Hematopoietic multipotent progenitor cell treated with erythropoietin and hydrocortisone succinate and interleukin-3 and kit ligand, for 6 days (in vitro differentiated cells): ENCODE measurements at regions not wholly inside any gene's neighbourhood (a gene's known extent, or its start where the extent isn't known, plus 50 kb on each side); places are given as distances from the start of the nearest gene placed in this dataset.

Experiments used
- DNase-seq: peaks from one replicate; pipeline ENCODE4 v3.0.0-alpha.2; 2015

- DNase-seq, result no peak
Observed at GRCh38 chr2:120904379-120904778, 168.7 kb downstream of the GLI2 start.

- no peak for DNase-seq
Observed at GRCh38 chr2:120904830-120905234, 169.2 kb downstream of the GLI2 start.

GRCh38 chr2:120905298-120905697 lies 169.6 kb downstream of the GLI2 start:
- DNase-seq, result no peak

- DNase-seq, result no peak
Observed at GRCh38 chr2:120905824-120906571, 170.3 kb downstream of the GLI2 start.

- no peak for DNase-seq
Observed at GRCh38 chr2:120906914-120907313, 171.2 kb downstream of the GLI2 start.

GRCh38 chr2:120907822-120908221 lies 172.2 kb downstream of the GLI2 start:
- DNase-seq, result no peak

GRCh38 chr2:120908314-120908975 lies 172.8 kb downstream of the GLI2 start:
- DNase-seq, result no peak

- no peak for DNase-seq
Observed at GRCh38 chr2:120909102-120909501, 173.4 kb downstream of the GLI2 start.

GRCh38 chr2:120910164-120910563 lies 174.5 kb downstream of the GLI2 start:
- DNase-seq, result no peak

- no peak for DNase-seq
Observed at GRCh38 chr2:120910956-120911951, 175.6 kb downstream of the GLI2 start.

- peak; percentile 27 for DNase-seq
Observed at GRCh38 chr2:120912101-120912985, 176.7 kb downstream of the GLI2 start.

- no peak for DNase-seq
Observed at GRCh38 chr2:120913972-120914838, 178.5 kb downstream of the GLI2 start.

GRCh38 chr2:120914839-120915521 lies 179.3 kb downstream of the GLI2 start:
- no peak for DNase-seq

- no peak for DNase-seq
Observed at GRCh38 chr2:120915670-120916069, 180.0 kb downstream of the GLI2 start.

- no peak for DNase-seq
Observed at GRCh38 chr2:120916446-120916845, 180.8 kb downstream of the GLI2 start.

GRCh38 chr2:120917886-120918285 lies 182.2 kb downstream of the GLI2 start:
- DNase-seq, result no peak

- no peak for DNase-seq
Observed at GRCh38 chr2:120919216-120919615, 183.5 kb downstream of the GLI2 start.

- DNase-seq, result no peak
Observed at GRCh38 chr2:120919771-120920453, 184.2 kb downstream of the GLI2 start.

GRCh38 chr2:120920454-120921148 lies 184.9 kb downstream of the GLI2 start:
- no peak for DNase-seq
